HG02840 (cell line): ENCODE measurements at regions not wholly inside any gene's neighbourhood (a gene's known extent, or its start where the extent isn't known, plus 50 kb on each side); places are given as distances from the start of the nearest gene placed in this dataset.

ENCODE experiments used
- ATAC-seq: cut with Tn5 transposase; IDR thresholded peaks from one replicate; pipeline ENCODE4 v1.9.1; 2021; ENCODE audit warnings: mild to moderate bottlenecking, moderate library complexity, moderate number of reproducible peaks; ENCODE audit not compliant: unreplicated experiment, low FRiP score

GRCh38 chr4:180674619-180675358 is 1568.4 kb upstream of the TENM3 start:
- ATAC-seq = no peak

- no peak for ATAC-seq
Observed at GRCh38 chr4:180675359-180675650, 1567.9 kb upstream of the TENM3 start.

GRCh38 chr4:180680305-180680704 is 1562.9 kb upstream of the TENM3 start:
- no peak for ATAC-seq

- ATAC-seq = no peak
Observed at GRCh38 chr4:180682776-180683175, 1560.4 kb upstream of the TENM3 start.

GRCh38 chr4:180683186-180683585 is 1560.0 kb upstream of the TENM3 start:
- no peak for ATAC-seq

GRCh38 chr4:180688480-180688879 is 1554.7 kb upstream of the TENM3 start:
- no peak for ATAC-seq

- ATAC-seq = no peak
Observed at GRCh38 chr4:180694875-180695274, 1548.3 kb upstream of the TENM3 start.

GRCh38 chr4:180695851-180696250 is 1547.4 kb upstream of the TENM3 start:
- no peak for ATAC-seq

- ATAC-seq = no peak
Observed at GRCh38 chr4:180696460-180697092, 1546.6 kb upstream of the TENM3 start.

- no peak for ATAC-seq
Observed at GRCh38 chr4:180698550-180699195, 1544.5 kb upstream of the TENM3 start.

- no peak for ATAC-seq
Observed at GRCh38 chr4:180706766-180707165, 1536.4 kb upstream of the TENM3 start.

- no peak for ATAC-seq
Observed at GRCh38 chr4:180710628-180711337, 1532.4 kb upstream of the TENM3 start.

- ATAC-seq = no peak
Observed at GRCh38 chr4:180717451-180718033, 1525.7 kb upstream of the TENM3 start.

- ATAC-seq = no peak
Observed at GRCh38 chr4:180721356-180721755, 1521.8 kb upstream of the TENM3 start.

GRCh38 chr4:180726611-180727010 is 1516.6 kb upstream of the TENM3 start:
- no peak for ATAC-seq

GRCh38 chr4:180727478-180727877 is 1515.7 kb upstream of the TENM3 start:
- no peak for ATAC-seq

GRCh38 chr4:180734753-180735432 is 1508.3 kb upstream of the TENM3 start:
- ATAC-seq = no peak

- no peak for ATAC-seq
Observed at GRCh38 chr4:180741703-180742102, 1501.5 kb upstream of the TENM3 start.

- ATAC-seq = no peak
Observed at GRCh38 chr4:180745019-180745418, 1498.2 kb upstream of the TENM3 start.

GRCh38 chr4:180751009-180751408 is 1492.2 kb upstream of the TENM3 start:
- ATAC-seq = no peak
